Effector CD4-positive, alpha-beta T cell (primary cell): ENCODE measurements at regions not wholly inside any gene's neighbourhood (a gene's known extent, or its start where the extent isn't known, plus 50 kb on each side); places are given as distances from the start of the nearest gene placed in this dataset.

Source experiments
- DNase-seq: peaks from one replicate; pipeline ENCODE4 v3.0.0-alpha.2; 2020

GRCh38 chr4:169807934-169808509 lies 50.3 kb upstream of the HPF1 start:
- no peak for DNase-seq
